Activated naive CD8-positive, alpha-beta T cell treated with anti-CD3 and anti-CD28 coated beads, Interleukin-2, amount 10 ng/mL, durations not matched to agents 7 days and 5 days (primary cell): ENCODE measurements at regions not wholly inside any gene's neighbourhood (a gene's known extent, or its start where the extent isn't known, plus 50 kb on each side); places are given as distances from the start of the nearest gene placed in this dataset.

Source experiments
- ATAC-seq: fragments of 150-1000 bp; cut with Tn5 transposase; one replicate; pipeline ENCODE4 v1.10.0; 2021; ENCODE audit warnings: low read depth, moderate library complexity
- POLR2A ChIA-PET: fragments of 350-600 bp; sonication (Branson Sonifier 250); formaldehyde crosslinking; loops from one replicate; lab custom pipeline; 2021; ENCODE audit warnings: antibody characterized with exemption; lab: Charles Lee
- DNase-seq: peaks from one replicate; pipeline ENCODE4 v3.0.0; 2021
- H3K27ac Mint-ChIP-seq: one replicate; pipeline ENCODE4 v1.8.0; 2022; ENCODE audit warnings: mild to moderate bottlenecking, mixed read lengths
- H3K27me3 Mint-ChIP-seq: one replicate; pipeline ENCODE4 v1.8.0; 2022; ENCODE audit warnings: mild to moderate bottlenecking, moderate library complexity, mixed read lengths
- H3K36me3 Mint-ChIP-seq: one replicate; pipeline ENCODE4 v1.8.0; 2021; ENCODE audit warnings: mild to moderate bottlenecking, mixed read lengths
- H3K4me1 Mint-ChIP-seq: one replicate; pipeline ENCODE4 v1.8.0; 2021; ENCODE audit warnings: mixed read lengths
- H3K4me3 Mint-ChIP-seq: one replicate; pipeline ENCODE4 v1.8.0; 2022; ENCODE audit warnings: mild to moderate bottlenecking, moderate library complexity, mixed read lengths
- H3K9me3 Mint-ChIP-seq: one replicate; pipeline ENCODE4 v1.8.0; 2021; ENCODE audit warnings: mixed read lengths

DNA sequence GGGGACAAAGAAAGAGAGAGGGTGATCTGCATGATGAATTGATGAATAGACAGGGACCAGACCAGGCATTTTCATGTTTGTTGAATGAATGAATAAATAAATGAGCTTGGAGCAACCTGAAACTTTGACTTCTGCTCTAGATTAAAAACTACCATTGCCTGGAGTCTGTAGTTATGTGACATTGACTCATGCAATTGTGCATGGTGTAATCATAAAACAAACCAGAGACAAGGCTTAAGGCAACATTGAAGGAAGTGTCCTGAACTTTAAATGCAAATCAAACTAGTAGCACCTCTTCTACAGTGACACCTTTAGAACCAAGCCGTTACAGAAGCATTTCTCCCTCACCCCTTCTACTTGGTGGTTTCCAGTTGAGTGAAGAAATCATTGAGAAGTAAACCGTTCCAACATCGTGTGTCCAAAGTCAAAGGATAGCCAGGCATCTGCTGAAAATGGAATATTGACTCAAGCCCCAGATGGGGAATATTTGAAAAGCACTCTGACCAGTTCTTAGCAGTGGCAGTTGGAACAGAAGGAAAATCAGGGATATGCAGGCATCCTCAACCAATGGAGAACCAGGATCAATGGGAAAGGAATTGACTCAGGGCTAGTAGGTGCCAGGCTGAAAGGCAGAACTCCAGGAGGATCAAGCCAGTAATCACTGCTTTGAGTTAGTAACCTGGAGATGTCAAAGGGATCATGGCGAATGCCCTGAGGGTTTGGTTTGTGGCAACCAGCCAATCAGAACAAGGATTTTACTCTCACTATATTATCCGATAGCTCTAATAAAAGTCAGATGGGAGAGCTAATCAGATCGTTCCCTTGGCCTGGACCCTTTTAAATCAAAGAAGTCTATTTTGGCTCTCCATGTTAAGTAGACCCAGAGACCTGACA is 171.2 kb upstream of the TSHZ2 start:
- peaks cover 2% of the 10 kb centered on the region for H3K27me3 Mint-ChIP-seq
- no peaks in the 10 kb centered on the region for H3K36me3 Mint-ChIP-seq
- POLR2A ChIA-PET: no interaction called here
- no peak overlapping the region for H3K4me3 Mint-ChIP-seq
- ATAC-seq (no peak), DNase-seq (no peak)
- no peak overlapping the region for H3K27ac Mint-ChIP-seq
- H3K4me1 Mint-ChIP-seq: no peaks in the 10 kb centered on the region
- no peaks in the 10 kb centered on the region for H3K9me3 Mint-ChIP-seq

DNA sequence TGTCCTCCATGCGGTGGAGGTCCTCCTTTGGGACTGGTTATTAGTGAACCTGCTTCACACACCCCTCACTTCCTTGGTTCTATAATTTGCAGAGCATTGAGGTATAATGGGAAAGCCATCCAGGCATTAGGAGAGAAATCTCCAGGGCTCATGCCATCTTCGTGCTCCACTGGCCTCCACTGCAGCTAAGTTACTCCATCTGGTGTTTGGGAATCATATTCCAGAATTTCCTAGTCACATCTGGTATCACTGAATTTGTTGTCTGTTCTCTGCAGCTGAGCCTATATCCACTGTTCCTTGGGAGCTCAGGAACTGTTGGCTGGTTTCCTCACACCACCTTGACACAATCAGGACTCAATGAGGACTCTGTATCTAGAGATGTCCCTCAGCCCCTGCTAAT is 173.0 kb upstream of the TSHZ2 start:
- POLR2A ChIA-PET: no interaction called here
- H3K4me1 Mint-ChIP-seq: no peaks in the 10 kb centered on the region
- DNase-seq (no peak), ATAC-seq (no peak)
- H3K4me3 Mint-ChIP-seq: no peak overlapping the region
- H3K9me3 Mint-ChIP-seq: no peaks in the 10 kb centered on the region
- no peak overlapping the region for H3K27ac Mint-ChIP-seq
- H3K27me3 Mint-ChIP-seq: peaks cover 2% of the 10 kb centered on the region
- no peaks in the 10 kb centered on the region for H3K36me3 Mint-ChIP-seq

DNA sequence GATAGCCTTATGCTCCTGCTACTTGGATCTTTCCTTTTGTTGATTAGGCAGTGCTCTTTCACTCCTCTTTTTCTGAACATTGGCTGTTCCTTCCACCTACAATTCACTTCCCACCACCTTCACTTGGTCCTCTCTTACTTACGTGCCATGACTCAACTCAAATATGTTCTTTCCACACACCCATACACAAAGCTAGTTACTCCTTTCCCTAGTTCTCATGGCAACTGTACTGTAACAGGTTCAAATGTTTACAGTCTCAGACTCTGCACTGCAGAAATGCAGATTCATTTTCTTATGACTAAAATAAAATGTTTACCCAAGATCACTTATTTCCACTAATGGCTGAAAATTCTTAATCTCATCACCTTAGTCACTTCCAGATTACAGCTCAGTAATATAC is 174.0 kb upstream of the TSHZ2 start:
- H3K4me3 Mint-ChIP-seq: no peak overlapping the region
- no peak for ATAC-seq
- H3K27me3 Mint-ChIP-seq: peaks cover 2% of the 10 kb centered on the region
- no peaks in the 10 kb centered on the region for H3K4me1 Mint-ChIP-seq
- no peaks in the 10 kb centered on the region for H3K9me3 Mint-ChIP-seq
- no peak for DNase-seq
- H3K36me3 Mint-ChIP-seq: no peaks in the 10 kb centered on the region
- POLR2A ChIA-PET: no interaction called here
- no peak overlapping the region for H3K27ac Mint-ChIP-seq

DNA sequence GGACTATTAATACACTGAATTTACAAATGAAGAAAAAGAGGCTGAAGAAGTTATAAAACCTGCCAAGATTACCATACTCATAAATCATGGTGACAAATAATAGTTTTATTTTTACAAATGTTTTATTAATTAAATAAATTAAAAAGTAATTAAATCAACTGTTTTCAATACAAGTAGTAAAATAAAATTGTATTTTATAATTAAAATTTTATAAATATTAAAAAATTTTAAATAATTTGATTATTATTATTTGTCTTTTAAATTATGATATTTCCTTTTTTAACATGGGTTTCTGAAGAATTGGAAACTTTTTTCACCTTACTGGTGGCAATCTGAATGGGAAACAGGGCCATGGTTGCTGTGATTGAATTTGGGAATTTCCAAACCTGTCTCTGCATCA is 177.3 kb upstream of the TSHZ2 start:
- no peaks in the 10 kb centered on the region for H3K9me3 Mint-ChIP-seq
- ATAC-seq (no peak), DNase-seq (no peak)
- POLR2A ChIA-PET: no interaction called here
- no peaks in the 10 kb centered on the region for H3K36me3 Mint-ChIP-seq
- H3K27me3 Mint-ChIP-seq: no peaks in the 10 kb centered on the region
- H3K27ac Mint-ChIP-seq: no peak overlapping the region
- H3K4me3 Mint-ChIP-seq: no peak overlapping the region
- H3K4me1 Mint-ChIP-seq: no peaks in the 10 kb centered on the region

DNA sequence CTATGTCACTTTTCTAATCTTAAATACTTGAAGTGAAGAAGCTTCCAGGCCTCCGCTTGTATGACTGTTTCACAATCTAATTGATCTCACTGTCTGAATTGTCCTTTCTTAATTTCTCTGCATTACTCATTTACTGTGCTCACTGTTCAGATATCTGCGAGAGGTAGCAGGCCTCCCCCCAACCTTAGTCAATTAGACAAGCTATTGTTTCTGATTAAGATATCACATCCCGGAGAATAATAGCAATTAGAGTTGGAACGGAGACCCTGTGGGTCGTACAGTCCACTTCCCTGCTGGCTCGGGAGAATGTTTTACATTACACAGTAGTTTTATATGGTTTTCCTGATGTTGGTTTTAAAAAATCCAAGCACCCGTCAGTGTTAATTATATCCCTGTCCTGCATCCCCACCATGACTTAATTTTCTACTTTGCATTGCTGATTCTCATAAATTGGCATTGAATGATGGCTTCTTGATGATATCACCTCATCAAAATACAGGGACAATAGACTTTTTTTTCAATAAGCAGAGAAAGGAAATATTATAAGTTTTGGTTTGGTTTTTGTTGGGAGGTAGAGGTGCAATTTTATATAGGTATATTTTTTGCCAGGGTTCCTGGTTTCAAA is 178.7 kb upstream of the TSHZ2 start:
- Mint-ChIP-seq H3K4me1 (no peaks in the 10 kb centered on the region), H3K36me3 (no peaks in the 10 kb centered on the region), H3K9me3 (no peaks in the 10 kb centered on the region), H3K27ac (no peak overlapping the region), H3K27me3 (no peaks in the 10 kb centered on the region), H3K4me3 (no peak overlapping the region)
- POLR2A ChIA-PET: no interaction called here
- ATAC-seq (no peak), DNase-seq (no peak)

DNA sequence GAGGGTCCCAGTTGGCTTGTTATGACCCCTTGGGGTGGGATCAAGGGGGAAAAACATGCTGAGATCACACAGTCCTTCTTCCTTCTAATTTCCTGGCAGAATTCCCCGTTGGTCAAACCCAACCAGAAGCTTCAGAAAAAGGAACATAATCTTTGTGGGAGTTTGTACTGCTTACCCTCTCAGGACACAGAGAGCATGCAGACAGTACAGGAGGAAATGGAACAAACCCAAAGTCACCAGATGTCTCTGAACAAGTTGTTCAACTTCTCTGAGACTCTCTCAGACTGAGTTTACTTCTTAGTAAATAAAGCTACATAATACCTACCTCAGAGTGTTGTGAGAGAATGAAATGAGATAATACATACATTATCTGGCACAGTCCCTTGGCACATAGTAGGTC is 181.1 kb upstream of the TSHZ2 start:
- Mint-ChIP-seq H3K27me3 (no peaks in the 10 kb centered on the region), H3K27ac (no peak overlapping the region), H3K9me3 (no peaks in the 10 kb centered on the region), H3K4me3 (no peak overlapping the region), H3K4me1 (no peaks in the 10 kb centered on the region), H3K36me3 (no peaks in the 10 kb centered on the region)
- DNase-seq (no peak), ATAC-seq (no peak)
- POLR2A ChIA-PET: no interaction called here

DNA sequence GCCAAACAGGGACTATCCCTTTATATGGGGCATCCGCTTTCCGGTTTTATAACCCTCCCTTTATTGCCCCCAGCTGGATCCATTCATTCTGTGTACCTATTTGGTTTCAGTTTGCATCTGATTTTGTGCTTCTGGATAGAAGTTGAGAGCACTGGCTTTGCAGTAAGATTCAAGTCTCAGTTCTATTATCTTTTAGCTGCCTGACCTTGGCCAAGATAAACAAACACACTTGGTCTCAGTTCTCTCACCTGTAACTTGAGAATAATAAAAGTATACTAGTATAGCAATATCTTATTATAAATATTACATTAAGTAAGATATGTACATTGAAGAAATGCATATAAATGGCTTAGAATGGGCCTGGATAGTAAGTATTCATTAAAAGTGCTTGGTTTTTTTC is 182.4 kb upstream of the TSHZ2 start:
- POLR2A ChIA-PET: no interaction called here
- ATAC-seq (no peak), DNase-seq (no peak)
- Mint-ChIP-seq H3K4me3 (no peak overlapping the region), H3K4me1 (no peaks in the 10 kb centered on the region), H3K9me3 (no peaks in the 10 kb centered on the region), H3K36me3 (no peaks in the 10 kb centered on the region), H3K27me3 (no peaks in the 10 kb centered on the region), H3K27ac (no peak overlapping the region)

DNA sequence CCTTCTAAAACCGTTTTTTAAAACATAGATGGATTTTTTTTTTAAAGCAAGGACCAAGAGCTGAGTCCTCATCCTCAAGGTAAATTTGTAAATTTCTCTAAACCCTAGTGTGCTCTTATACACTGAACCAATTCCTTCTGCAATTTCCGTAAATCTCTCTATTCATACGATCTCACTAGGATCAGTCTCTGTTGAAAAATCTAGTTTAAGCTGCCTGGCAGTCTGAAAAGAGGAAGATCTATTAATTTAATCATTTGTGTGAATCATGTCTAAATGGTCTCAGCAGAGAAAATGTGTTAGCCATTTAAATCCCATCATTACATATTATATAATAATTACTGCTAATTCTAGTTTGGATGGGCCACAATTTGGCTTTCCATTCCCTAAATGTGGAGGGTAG is 184.2 kb upstream of the TSHZ2 start:
- ATAC-seq: no peak
- no peaks in the 10 kb centered on the region for H3K9me3 Mint-ChIP-seq
- H3K27ac Mint-ChIP-seq: no peak overlapping the region
- no peaks in the 10 kb centered on the region for H3K4me1 Mint-ChIP-seq
- POLR2A ChIA-PET: no interaction called here
- no peak for DNase-seq
- H3K4me3 Mint-ChIP-seq: no peak overlapping the region
- H3K27me3 Mint-ChIP-seq: no peaks in the 10 kb centered on the region
- H3K36me3 Mint-ChIP-seq: no peaks in the 10 kb centered on the region

DNA sequence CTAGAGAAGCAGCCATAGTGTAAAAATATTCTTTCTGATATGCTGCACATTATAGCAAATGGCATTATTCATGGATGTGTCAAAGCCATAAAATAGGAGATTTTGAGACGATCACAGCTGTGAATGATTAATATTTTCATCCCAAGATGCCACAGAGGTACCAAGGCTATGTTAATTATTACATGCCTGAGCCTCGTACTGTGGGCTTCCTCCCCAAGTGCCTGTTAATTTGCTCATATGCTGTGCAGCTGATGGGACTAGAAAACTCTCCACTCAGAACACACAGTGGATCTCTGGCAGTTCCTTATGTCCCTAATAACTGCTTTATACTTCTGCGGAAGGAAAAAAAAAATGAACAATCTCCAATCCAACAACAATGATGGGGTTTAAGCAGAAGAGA is 184.9 kb upstream of the TSHZ2 start:
- no peak for DNase-seq
- Mint-ChIP-seq H3K36me3 (no peaks in the 10 kb centered on the region), H3K27ac (no peak overlapping the region), H3K4me1 (no peaks in the 10 kb centered on the region), H3K9me3 (no peaks in the 10 kb centered on the region), H3K27me3 (no peaks in the 10 kb centered on the region), H3K4me3 (no peak overlapping the region)
- no peak for ATAC-seq
- POLR2A ChIA-PET: no interaction called here

DNA sequence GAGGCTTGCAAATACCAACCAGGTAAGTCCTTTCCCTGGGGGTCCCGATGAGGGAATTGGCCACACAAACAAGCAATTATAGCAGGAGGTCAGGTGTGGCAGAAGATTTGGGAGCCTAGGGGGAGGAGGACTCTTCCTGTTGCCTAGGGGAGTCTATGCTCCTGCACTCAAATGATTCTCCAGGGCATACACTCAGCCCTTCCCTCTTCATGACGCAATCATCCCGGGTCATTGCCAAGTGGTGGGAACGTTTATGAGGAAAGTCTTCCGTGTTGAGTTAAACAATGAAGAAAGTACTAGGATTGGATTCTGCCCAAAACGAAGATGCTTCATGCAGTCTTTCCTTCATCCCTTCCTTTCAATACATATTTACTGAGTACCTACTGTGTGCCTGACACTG is 186.5 kb upstream of the TSHZ2 start:
- H3K27ac Mint-ChIP-seq: no peak overlapping the region

DNA sequence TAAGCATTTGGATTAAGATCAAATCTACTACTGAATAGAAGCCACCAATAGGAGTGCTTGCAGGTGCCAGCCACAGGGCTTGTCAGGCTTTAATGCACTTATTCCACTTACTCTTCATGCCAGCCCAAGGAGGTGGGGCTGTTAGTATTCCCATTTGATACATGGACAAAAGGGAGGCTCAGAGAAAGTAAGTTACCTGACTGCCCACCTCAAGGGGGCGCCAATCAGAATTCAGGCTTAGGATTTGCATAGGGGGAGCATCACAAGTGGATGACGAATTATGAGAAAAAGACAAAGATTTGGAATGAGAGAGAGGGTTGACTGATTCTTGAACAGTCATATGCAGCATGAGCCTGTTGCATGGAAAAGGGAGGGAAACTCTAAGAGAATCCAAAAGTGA is 188.4 kb upstream of the TSHZ2 start:
- ATAC-seq (no peak), DNase-seq (no peak)
- Mint-ChIP-seq H3K36me3 (no peaks in the 10 kb centered on the region), H3K9me3 (no peaks in the 10 kb centered on the region), H3K4me3 (no peak overlapping the region), H3K27ac (no peak overlapping the region), H3K27me3 (peaks cover 3% of the 10 kb centered on the region), H3K4me1 (no peaks in the 10 kb centered on the region)
- POLR2A ChIA-PET: no interaction called here

More for the DNA sequence above, 186.5 kb upstream of the TSHZ2 start:
- Mint-ChIP-seq H3K36me3 (no peaks in the 10 kb centered on the region), H3K27me3 (no peaks in the 10 kb centered on the region), H3K4me3 (no peak overlapping the region), H3K4me1 (no peaks in the 10 kb centered on the region), H3K9me3 (no peaks in the 10 kb centered on the region)
- DNase-seq: no peak
- ATAC-seq: no peak
- POLR2A ChIA-PET: no interaction called here

DNA sequence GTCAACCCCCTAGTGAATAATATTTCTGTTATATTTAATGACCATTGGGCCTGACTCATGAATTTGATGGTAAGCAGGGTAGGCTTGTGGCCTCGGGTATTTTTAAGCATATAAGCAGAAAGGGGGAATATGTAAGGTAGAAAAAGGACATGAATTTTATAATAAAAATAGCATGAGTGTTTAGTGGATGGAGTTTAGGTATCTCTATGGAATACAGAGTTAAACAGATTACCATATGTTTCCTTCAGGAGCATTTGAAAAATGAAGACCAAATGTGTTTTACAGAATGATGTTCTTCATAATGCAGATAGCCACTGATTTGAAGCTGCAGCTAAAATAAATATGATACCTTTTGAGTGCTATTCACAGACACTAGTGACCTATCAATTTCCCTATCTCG is 191.7 kb upstream of the TSHZ2 start:
- Mint-ChIP-seq H3K9me3 (no peaks in the 10 kb centered on the region), H3K36me3 (no peaks in the 10 kb centered on the region), H3K4me1 (no peaks in the 10 kb centered on the region), H3K4me3 (no peak overlapping the region), H3K27me3 (peaks cover 8% of the 10 kb centered on the region), H3K27ac (no peak overlapping the region)
- no peak for ATAC-seq
- POLR2A ChIA-PET: no interaction called here
- DNase-seq: no peak

DNA sequence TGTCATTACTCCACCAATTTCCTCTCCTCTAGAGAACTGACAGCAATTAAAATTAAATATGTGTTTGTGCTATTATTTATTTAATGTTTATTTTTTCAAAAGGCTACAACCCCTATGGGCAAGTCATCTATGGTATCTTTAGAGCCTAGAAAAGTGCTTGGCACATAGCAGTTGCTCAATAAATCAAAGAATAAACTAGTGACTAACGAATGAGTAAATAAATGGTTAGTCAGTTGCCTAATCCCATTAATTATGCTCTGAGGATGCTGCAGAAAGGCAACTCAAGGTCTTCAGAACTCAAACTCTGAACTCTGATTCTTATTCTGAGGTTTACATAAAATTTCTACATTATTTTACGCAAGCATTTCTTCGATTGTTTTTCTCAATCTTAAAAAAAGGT is 193.0 kb upstream of the TSHZ2 start:
- Mint-ChIP-seq H3K27ac (no peak overlapping the region), H3K4me1 (no peaks in the 10 kb centered on the region), H3K4me3 (no peak overlapping the region), H3K36me3 (no peaks in the 10 kb centered on the region), H3K9me3 (no peaks in the 10 kb centered on the region), H3K27me3 (peaks cover 8% of the 10 kb centered on the region)
- ATAC-seq (no peak), DNase-seq (no peak)
- POLR2A ChIA-PET: no interaction called here

DNA sequence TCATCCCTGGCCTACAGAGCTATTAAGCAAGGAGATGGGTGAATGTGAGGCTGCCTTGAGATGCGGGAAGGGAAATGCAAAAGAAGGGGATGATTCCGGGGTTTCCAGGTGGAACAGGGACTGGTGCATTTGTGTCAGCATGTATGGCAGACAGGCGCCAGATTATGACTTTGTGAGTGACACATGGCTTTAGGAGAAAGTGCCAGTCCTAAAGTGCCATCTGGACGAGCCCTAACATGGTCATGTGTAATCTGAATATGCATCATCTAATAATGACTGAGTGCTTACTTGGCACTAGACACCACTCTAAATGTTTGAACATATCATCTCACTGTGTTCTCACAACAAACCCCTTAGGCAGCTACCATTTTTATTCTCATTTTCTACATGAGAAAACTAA is 195.0 kb upstream of the TSHZ2 start:
- no peak for ATAC-seq
- H3K36me3 Mint-ChIP-seq: no peaks in the 10 kb centered on the region
- POLR2A ChIA-PET: no interaction called here

More for the DNA sequence above, 195.0 kb upstream of the TSHZ2 start:
- H3K9me3 Mint-ChIP-seq: no peaks in the 10 kb centered on the region
- H3K4me1 Mint-ChIP-seq: no peaks in the 10 kb centered on the region
- H3K27ac Mint-ChIP-seq: no peak overlapping the region
- DNase-seq: no peak
- no peak overlapping the region for H3K4me3 Mint-ChIP-seq
- H3K27me3 Mint-ChIP-seq: peaks cover 10% of the 10 kb centered on the region
